ENCODE measurements at regions not wholly inside any gene's neighbourhood (a gene's known extent, or its start where the extent isn't known, plus 50 kb on each side); places are given as distances from the start of the nearest gene placed in this dataset.

GRCh38 chr7:119694506-119694905 is 578.5 kb upstream of the KCND2 start:
- H3K4me3 ChIP-seq (ENCODE audit: low read length): no peak overlapping the region
- TF ChIP-seq, protein P1, sequence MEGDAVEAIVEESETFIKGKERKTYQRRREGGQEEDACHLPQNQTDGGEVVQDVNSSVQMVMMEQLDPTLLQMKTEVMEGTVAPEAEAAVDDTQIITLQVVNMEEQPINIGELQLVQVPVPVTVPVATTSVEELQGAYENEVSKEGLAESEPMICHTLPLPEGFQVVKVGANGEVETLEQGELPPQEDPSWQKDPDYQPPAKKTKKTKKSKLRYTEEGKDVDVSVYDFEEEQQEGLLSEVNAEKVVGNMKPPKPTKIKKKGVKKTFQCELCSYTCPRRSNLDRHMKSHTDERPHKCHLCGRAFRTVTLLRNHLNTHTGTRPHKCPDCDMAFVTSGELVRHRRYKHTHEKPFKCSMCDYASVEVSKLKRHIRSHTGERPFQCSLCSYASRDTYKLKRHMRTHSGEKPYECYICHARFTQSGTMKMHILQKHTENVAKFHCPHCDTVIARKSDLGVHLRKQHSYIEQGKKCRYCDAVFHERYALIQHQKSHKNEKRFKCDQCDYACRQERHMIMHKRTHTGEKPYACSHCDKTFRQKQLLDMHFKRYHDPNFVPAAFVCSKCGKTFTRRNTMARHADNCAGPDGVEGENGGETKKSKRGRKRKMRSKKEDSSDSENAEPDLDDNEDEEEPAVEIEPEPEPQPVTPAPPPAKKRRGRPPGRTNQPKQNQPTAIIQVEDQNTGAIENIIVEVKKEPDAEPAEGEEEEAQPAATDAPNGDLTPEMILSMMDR (conservative IDR thresholded peaks at IDR 0.05): no peak
- no peak overlapping the region for H3K27ac ChIP-seq (ENCODE audit: low read depth, low read length)
- WGBS, 2 experiments (ENCODE audit: insufficient coverage in 1 of 2, insufficient read length in 1 of 2): 97% methylated on average over 1 of the region's 1 CpG; no CpG with 5 or more reads in 1 of the 2 experiments
- Mint-ChIP-seq H3K4me1 (no peaks in the 10 kb centered on the region), H3K27ac (no peak overlapping the region), H3K4me3 (no peak overlapping the region), H3K9me3 (peaks cover 4% of the 10 kb centered on the region), H3K27me3 (ENCODE audit: insufficient read depth) (no peaks in the 10 kb centered on the region), H3K36me3 (ENCODE audit: low read depth) (no peaks in the 10 kb centered on the region)
- H3K4me1 ChIP-seq (ENCODE audit: control insufficient read depth, insufficient read depth, low read length): no peaks in the 10 kb centered on the region
- no peak for DNase-seq
- no peak overlapping the region for H3K9ac ChIP-seq (ENCODE audit: extremely low read depth, low read length, poor library complexity, severe bottlenecking)
- H3K27me3 ChIP-seq (ENCODE audit: control insufficient read depth, insufficient read depth, low read length, poor library complexity, severe bottlenecking): no peaks in the 10 kb centered on the region
- H3K36me3 ChIP-seq (ENCODE audit: control insufficient read depth, insufficient read depth, low read length): no peaks in the 10 kb centered on the region
- no peaks in the 10 kb centered on the region for H3K9me3 ChIP-seq (ENCODE audit: control insufficient read depth, low read length)

GRCh38 chr7:119696336-119696735 is 576.6 kb upstream of the KCND2 start:
- TF ChIP-seq, protein P1 (conservative IDR thresholded peaks at IDR 0.05): no peak
- no peak overlapping the region for H3K4me3 ChIP-seq (ENCODE audit: low read length)
- no peaks in the 10 kb centered on the region for H3K27me3 ChIP-seq (ENCODE audit: control insufficient read depth, insufficient read depth, low read length, poor library complexity, severe bottlenecking)
- DNase-seq: no peak
- H3K9ac ChIP-seq (ENCODE audit: extremely low read depth, low read length, poor library complexity, severe bottlenecking): no peak overlapping the region
- no peak overlapping the region for H3K27ac ChIP-seq (ENCODE audit: low read depth, low read length)
- Mint-ChIP-seq H3K27me3 (ENCODE audit: insufficient read depth) (no peaks in the 10 kb centered on the region), H3K4me3 (no peak overlapping the region), H3K9me3 (peaks cover 4% of the 10 kb centered on the region), H3K4me1 (no peaks in the 10 kb centered on the region), H3K36me3 (ENCODE audit: low read depth) (no peaks in the 10 kb centered on the region), H3K27ac (no peak overlapping the region)
- no peaks in the 10 kb centered on the region for H3K9me3 ChIP-seq (ENCODE audit: control insufficient read depth, low read length)
- no peaks in the 10 kb centered on the region for H3K4me1 ChIP-seq (ENCODE audit: control insufficient read depth, insufficient read depth, low read length)
- no peaks in the 10 kb centered on the region for H3K36me3 ChIP-seq (ENCODE audit: control insufficient read depth, insufficient read depth, low read length)
- 99 to 100% methylated on average over 1 to 3 of the region's 3 CpGs for WGBS, 2 experiments (ENCODE audit: insufficient coverage in 1 of 2, insufficient read length in 1 of 2)

- H3K36me3 ChIP-seq (ENCODE audit: control insufficient read depth, insufficient read depth, low read length): no peaks in the 10 kb centered on the region
- DNase-seq: no peak
- Mint-ChIP-seq H3K4me3 (no peak overlapping the region), H3K27me3 (ENCODE audit: insufficient read depth) (no peaks in the 10 kb centered on the region), H3K36me3 (ENCODE audit: low read depth) (no peaks in the 10 kb centered on the region), H3K9me3 (no peaks in the 10 kb centered on the region), H3K27ac (no peak overlapping the region), H3K4me1 (peaks cover 2% of the 10 kb centered on the region)
- TF ChIP-seq, protein P1 (conservative IDR thresholded peaks at IDR 0.05): no peak
- no peak overlapping the region for H3K9ac ChIP-seq (ENCODE audit: extremely low read depth, low read length, poor library complexity, severe bottlenecking)
- 100% methylated on average over 1 of the region's 1 CpG; no CpG with 5 or more reads in 1 of the 2 experiments for WGBS, 2 experiments (ENCODE audit: insufficient coverage in 1 of 2, insufficient read length in 1 of 2)
- no peak overlapping the region for H3K4me3 ChIP-seq (ENCODE audit: low read length)
- H3K27me3 ChIP-seq (ENCODE audit: control insufficient read depth, insufficient read depth, low read length, poor library complexity, severe bottlenecking): no peaks in the 10 kb centered on the region
- H3K27ac ChIP-seq (ENCODE audit: low read depth, low read length): no peak overlapping the region
- H3K9me3 ChIP-seq (ENCODE audit: control insufficient read depth, low read length): no peaks in the 10 kb centered on the region
- H3K4me1 ChIP-seq (ENCODE audit: control insufficient read depth, insufficient read depth, low read length): no peaks in the 10 kb centered on the region
Measured at GRCh38 chr7:119703895-119704294, 569.1 kb upstream of the KCND2 start.

Measured in endodermal cell (in vitro differentiated cells).